ENCODE measurements at regions not wholly inside any gene's neighbourhood (a gene's known extent, or its start where the extent isn't known, plus 50 kb on each side); places are given as distances from the start of the nearest gene placed in this dataset.

GRCh38 chr1:59143133-59143487, 153.8 kb upstream of the FGGY start:
- H3K4me1 Mint-ChIP-seq, result peaks cover 15% of the 10 kb centered on the region
- no peaks in the 10 kb centered on the region for H3K27me3 Mint-ChIP-seq
- peak; percentile 34 for ATAC-seq (replicated peaks)
- H3K36me3 Mint-ChIP-seq (ENCODE audit: low read depth), result no peaks in the 10 kb centered on the region
- H3K27ac Mint-ChIP-seq, result no peak overlapping the region
- no peaks in the 10 kb centered on the region for H3K9me3 Mint-ChIP-seq
- peak overlapping the region; percentile 3 for H3K4me3 Mint-ChIP-seq

DNA sequence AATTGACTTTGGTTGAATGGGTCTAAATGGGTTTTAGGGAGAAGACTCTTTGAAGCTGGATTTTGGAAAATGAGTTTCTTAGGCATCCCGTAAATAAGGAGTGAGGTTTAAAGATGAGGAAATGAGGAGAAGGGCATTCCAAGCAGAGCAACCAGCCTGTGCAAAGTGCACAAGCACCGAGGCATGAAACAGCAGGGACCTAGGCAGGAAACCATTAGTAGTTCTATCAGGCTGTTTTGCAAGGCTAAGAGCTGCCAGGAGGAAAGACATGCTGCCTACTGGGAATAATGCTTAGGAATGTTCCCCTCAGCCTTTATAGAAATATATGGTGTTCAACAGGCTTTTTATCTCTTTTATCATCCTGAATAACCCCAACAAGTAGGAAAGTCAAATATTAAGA, 153.1 kb upstream of the FGGY start:
- H3K4me1 Mint-ChIP-seq, result peaks cover 15% of the 10 kb centered on the region
- H3K27me3 Mint-ChIP-seq, result no peaks in the 10 kb centered on the region
- no peaks in the 10 kb centered on the region for H3K9me3 Mint-ChIP-seq

GRCh38 chr1:59144959-59145358, 151.9 kb upstream of the FGGY start:
- Mint-ChIP-seq H3K9me3 (no peaks in the 10 kb centered on the region), H3K36me3 (ENCODE audit: low read depth) (no peaks in the 10 kb centered on the region), H3K4me3 (no peak overlapping the region), H3K27ac (no peak overlapping the region), H3K27me3 (no peaks in the 10 kb centered on the region), H3K4me1 (peaks cover 15% of the 10 kb centered on the region)
- no peak for ATAC-seq (replicated peaks)

More for the DNA sequence above, 153.1 kb upstream of the FGGY start:
- H3K36me3 Mint-ChIP-seq (ENCODE audit: low read depth), result no peaks in the 10 kb centered on the region
- ATAC-seq (replicated peaks), result no peak
- H3K27ac Mint-ChIP-seq, result no peak overlapping the region
- H3K4me3 Mint-ChIP-seq, result no peak overlapping the region

DNA sequence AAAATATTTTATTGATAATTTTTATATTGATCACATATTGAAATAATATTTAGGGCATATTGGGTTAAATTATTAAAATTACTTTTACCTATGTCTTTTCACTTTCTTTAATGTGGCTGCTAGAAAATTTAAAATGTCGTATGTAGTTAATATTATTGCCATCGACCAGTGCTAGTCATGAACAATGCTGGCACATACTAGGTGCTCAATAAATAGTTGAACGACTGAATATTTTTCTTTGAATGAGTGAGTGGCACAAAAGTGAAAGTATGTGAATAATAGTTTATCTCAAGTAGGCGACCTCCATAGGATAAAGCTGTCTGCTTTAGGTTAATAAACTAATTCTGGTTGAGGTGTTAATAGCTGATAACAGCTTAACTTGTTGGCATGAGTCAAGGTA, 150.8 kb upstream of the FGGY start:
- no peaks in the 10 kb centered on the region for H3K9me3 Mint-ChIP-seq
- H3K36me3 Mint-ChIP-seq (ENCODE audit: low read depth), result no peaks in the 10 kb centered on the region
- ATAC-seq (replicated peaks), result no peak
- peaks cover 15% of the 10 kb centered on the region for H3K4me1 Mint-ChIP-seq
- peak overlapping the region; percentile 84 for H3K4me3 Mint-ChIP-seq
- no peaks in the 10 kb centered on the region for H3K27me3 Mint-ChIP-seq
- H3K27ac Mint-ChIP-seq, result peak overlapping the region; percentile 90

- peaks cover 15% of the 10 kb centered on the region for H3K4me1 Mint-ChIP-seq
- H3K4me3 Mint-ChIP-seq, result peak overlapping the region; percentile 84
- no peaks in the 10 kb centered on the region for H3K27me3 Mint-ChIP-seq
- H3K9me3 Mint-ChIP-seq, result no peaks in the 10 kb centered on the region
- H3K36me3 Mint-ChIP-seq (ENCODE audit: low read depth), result no peaks in the 10 kb centered on the region
- ATAC-seq (replicated peaks), result peak; percentile 61
- peak overlapping the region; percentile 90 for H3K27ac Mint-ChIP-seq
These were observed 150.1 kb upstream of the FGGY start for GRCh38 chr1:59146651-59147358.

DNA sequence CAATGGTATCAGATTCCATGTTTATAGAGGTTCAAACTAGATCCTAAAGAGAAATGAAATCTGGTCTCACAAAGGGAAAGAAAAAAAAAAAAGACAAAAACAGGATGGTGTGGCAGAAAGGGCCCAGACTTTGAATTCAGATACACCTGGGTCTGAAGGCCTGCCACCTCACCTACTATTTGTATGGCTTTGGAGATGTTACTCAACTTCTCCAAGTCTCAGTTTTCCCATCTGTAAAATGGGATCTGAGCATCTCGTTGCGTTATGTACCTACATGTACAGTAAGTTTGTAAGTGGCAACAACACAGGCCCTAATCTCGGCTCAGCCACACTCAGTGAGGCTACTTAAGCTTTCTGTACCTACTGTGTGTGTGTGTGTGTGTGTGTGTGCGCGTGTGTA, 147.5 kb upstream of the FGGY start:
- H3K27me3 Mint-ChIP-seq, result no peaks in the 10 kb centered on the region
- peaks cover 6% of the 10 kb centered on the region for H3K4me1 Mint-ChIP-seq
- H3K4me3 Mint-ChIP-seq, result no peak overlapping the region
- ATAC-seq (replicated peaks), result no peak
- H3K27ac Mint-ChIP-seq, result no peak overlapping the region
- no peaks in the 10 kb centered on the region for H3K9me3 Mint-ChIP-seq
- no peaks in the 10 kb centered on the region for H3K36me3 Mint-ChIP-seq (ENCODE audit: low read depth)

DNA sequence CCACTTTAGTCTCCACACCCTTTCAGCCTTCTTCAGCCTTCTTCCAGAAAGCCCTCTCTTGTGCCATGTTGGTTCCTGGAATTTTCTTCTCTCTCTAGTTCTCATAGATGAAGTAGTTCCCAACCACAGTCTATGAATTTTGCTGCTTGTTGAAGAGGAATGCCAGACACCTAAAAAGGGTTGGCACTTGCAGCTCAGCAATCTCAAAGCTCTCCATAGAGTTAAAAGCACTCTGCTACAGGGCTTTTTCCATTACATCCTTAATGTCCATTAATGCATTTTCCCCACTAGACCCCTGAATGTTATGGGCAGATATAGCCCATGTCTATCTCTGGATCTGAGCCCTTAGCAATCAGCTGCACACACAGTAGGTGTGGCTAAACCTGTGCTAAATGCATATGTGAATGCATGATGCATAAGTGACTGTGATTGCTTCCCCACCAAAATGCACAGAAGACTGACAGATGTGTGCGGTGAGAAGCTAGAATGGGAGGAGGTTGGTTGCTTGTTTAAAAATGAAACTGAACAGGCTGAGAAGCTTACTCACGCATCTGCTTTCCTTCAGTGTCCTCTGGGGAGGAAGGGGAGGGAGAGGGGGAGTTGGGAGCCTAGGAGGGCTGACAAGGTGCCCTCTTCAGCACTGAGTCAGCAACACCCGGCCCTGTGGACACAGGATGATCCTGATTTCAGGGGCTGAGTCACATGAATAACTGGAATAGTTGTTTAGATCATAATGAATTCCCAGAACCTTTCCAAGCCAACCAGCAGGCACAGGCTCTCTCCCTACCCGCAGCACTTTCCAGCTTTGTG, 146.1 kb upstream of the FGGY start:
- Mint-ChIP-seq H3K4me1 (peaks cover 6% of the 10 kb centered on the region), H3K9me3 (no peaks in the 10 kb centered on the region), H3K4me3 (no peak overlapping the region), H3K36me3 (ENCODE audit: low read depth) (no peaks in the 10 kb centered on the region), H3K27me3 (no peaks in the 10 kb centered on the region), H3K27ac (no peak overlapping the region)
- peak; percentile 81 for ATAC-seq (replicated peaks)

DNA sequence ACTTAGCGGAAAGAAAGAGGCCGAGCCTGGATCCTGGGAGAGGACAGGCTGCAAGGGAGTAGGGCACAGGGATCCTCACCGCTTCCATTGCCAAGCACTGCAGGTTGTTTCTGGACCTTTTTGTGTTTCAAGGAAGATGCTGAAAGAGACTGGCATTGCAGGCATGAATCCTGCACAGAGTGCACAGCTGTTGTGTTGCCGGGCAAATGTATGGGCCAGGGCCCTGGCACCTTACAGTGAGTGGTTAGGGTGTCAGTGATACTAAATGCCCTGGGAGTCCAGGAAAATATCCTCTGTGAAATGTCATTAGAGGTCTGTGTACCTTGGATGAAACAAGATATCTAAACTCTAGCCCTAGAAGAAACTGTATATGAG, 145.5 kb upstream of the FGGY start:
- Mint-ChIP-seq H3K4me1 (peaks cover 3% of the 10 kb centered on the region), H3K36me3 (ENCODE audit: low read depth) (no peaks in the 10 kb centered on the region), H3K4me3 (no peak overlapping the region), H3K27ac (no peak overlapping the region), H3K9me3 (no peaks in the 10 kb centered on the region), H3K27me3 (no peaks in the 10 kb centered on the region)
- ATAC-seq (replicated peaks), result no peak

DNA sequence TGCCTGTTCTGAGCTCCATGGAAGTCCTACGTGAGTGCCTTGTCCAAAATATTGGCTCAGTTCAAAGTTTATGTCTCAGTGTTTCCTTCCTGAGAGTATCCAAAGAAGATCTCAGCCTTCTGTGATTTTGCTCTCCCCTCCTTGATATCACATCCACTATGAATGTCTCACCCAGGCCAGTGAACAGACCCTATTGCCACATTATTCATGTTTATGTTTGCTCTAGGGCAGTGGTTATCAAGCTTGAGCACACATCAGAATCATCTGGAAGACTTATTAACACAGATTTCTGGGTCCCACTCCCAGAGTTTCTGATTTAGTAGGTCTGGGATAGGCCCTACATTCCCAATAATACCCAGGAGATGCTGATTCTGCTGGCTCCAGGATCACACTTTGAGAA, 145.0 kb upstream of the FGGY start:
- Mint-ChIP-seq H3K36me3 (ENCODE audit: low read depth) (no peaks in the 10 kb centered on the region), H3K27ac (no peak overlapping the region)

GRCh38 chr1:59152511-59152910, 144.4 kb upstream of the FGGY start:
- Mint-ChIP-seq H3K4me1 (no peaks in the 10 kb centered on the region), H3K9me3 (no peaks in the 10 kb centered on the region)
- no peak for ATAC-seq (replicated peaks)

More for the DNA sequence above, 145.0 kb upstream of the FGGY start:
- Mint-ChIP-seq H3K27me3 (no peaks in the 10 kb centered on the region), H3K9me3 (no peaks in the 10 kb centered on the region), H3K4me1 (no peaks in the 10 kb centered on the region), H3K4me3 (no peak overlapping the region)
- no peak for ATAC-seq (replicated peaks)

GRCh38 chr1:59154401-59154800, 142.5 kb upstream of the FGGY start:
- peaks cover 9% of the 10 kb centered on the region for H3K9me3 Mint-ChIP-seq
- ATAC-seq (replicated peaks), result no peak
- no peaks in the 10 kb centered on the region for H3K36me3 Mint-ChIP-seq (ENCODE audit: low read depth)
- peaks cover 4% of the 10 kb centered on the region for H3K27me3 Mint-ChIP-seq
- H3K4me1 Mint-ChIP-seq, result no peaks in the 10 kb centered on the region
- H3K4me3 Mint-ChIP-seq, result no peak overlapping the region
- no peak overlapping the region for H3K27ac Mint-ChIP-seq

More at GRCh38 chr1:59152511-59152910, 144.4 kb upstream of the FGGY start:
- Mint-ChIP-seq H3K27me3 (no peaks in the 10 kb centered on the region), H3K36me3 (ENCODE audit: low read depth) (no peaks in the 10 kb centered on the region), H3K4me3 (no peak overlapping the region), H3K27ac (no peak overlapping the region)

- Mint-ChIP-seq H3K4me3 (no peak overlapping the region), H3K36me3 (ENCODE audit: low read depth) (no peaks in the 10 kb centered on the region), H3K27ac (no peak overlapping the region), H3K4me1 (no peaks in the 10 kb centered on the region), H3K9me3 (peaks cover 9% of the 10 kb centered on the region), H3K27me3 (peaks cover 4% of the 10 kb centered on the region)
- ATAC-seq (replicated peaks), result no peak
These were observed 141.5 kb upstream of the FGGY start for GRCh38 chr1:59155351-59155750.

DNA sequence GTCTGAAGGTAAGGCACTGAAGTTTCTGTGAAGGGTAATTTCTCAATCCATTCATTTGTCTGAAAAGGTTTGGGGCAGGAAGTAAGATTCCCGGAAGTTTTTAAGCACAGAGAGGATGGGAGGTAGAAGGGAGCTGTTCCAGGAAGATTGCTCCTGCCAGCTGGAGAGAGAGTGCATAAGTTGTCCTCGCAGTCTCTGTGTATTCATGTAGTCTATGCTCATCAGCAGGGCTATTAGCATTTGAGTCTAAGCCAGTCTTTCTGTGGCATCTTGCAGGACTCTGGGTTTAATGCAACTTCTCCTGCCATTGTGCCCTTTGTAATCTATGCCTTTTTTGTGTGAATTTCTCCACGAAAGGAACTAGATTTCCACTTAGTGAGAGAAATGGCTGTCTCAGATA, 140.8 kb upstream of the FGGY start:
- no peak for ATAC-seq (replicated peaks)
- Mint-ChIP-seq H3K36me3 (ENCODE audit: low read depth) (no peaks in the 10 kb centered on the region), H3K27ac (no peak overlapping the region), H3K4me3 (no peak overlapping the region), H3K4me1 (no peaks in the 10 kb centered on the region), H3K27me3 (peaks cover 4% of the 10 kb centered on the region), H3K9me3 (peaks cover 9% of the 10 kb centered on the region)

GRCh38 chr1:59156526-59157199, 140.2 kb upstream of the FGGY start:
- Mint-ChIP-seq H3K27me3 (peaks cover 4% of the 10 kb centered on the region), H3K27ac (no peak overlapping the region), H3K4me3 (no peak overlapping the region), H3K9me3 (peaks cover 9% of the 10 kb centered on the region), H3K4me1 (no peaks in the 10 kb centered on the region), H3K36me3 (ENCODE audit: low read depth) (no peaks in the 10 kb centered on the region)
- ATAC-seq (replicated peaks), result no peak

- H3K27me3 Mint-ChIP-seq, result peaks cover 4% of the 10 kb centered on the region
- no peaks in the 10 kb centered on the region for H3K4me1 Mint-ChIP-seq
- no peaks in the 10 kb centered on the region for H3K36me3 Mint-ChIP-seq (ENCODE audit: low read depth)
- no peak overlapping the region for H3K27ac Mint-ChIP-seq
- H3K9me3 Mint-ChIP-seq, result peaks cover 9% of the 10 kb centered on the region
- no peak for ATAC-seq (replicated peaks)
- H3K4me3 Mint-ChIP-seq, result no peak overlapping the region
These were observed 138.6 kb upstream of the FGGY start for GRCh38 chr1:59158321-59158720.

Measured in activated T-helper 17 cell treated with anti-CD3 and anti-CD28 coated beads, Interleukin-2, amount 50 U/mL, for 72 hours (primary cell).